ENCODE measurements at regions not wholly inside any gene's neighbourhood (a gene's known extent, or its start where the extent isn't known, plus 50 kb on each side); places are given as distances from the start of the nearest gene placed in this dataset.

GRCh38 chr11:90630176-90630575, 407.3 kb upstream of the CHORDC1 start:
- TF ChIP-seq CTCF (IDR thresholded peaks at IDR 0.05; ENCODE audit: insufficient read depth, low read length): no peak
- TF ChIP-seq SPI1 (IDR thresholded peaks at IDR 0.05; ENCODE audit: borderline replicate concordance, low read depth): no peak
